Stomach (tissue), 4 donors: ENCODE measurements at regions not wholly inside any gene's neighbourhood (a gene's known extent, or its start where the extent isn't known, plus 50 kb on each side); places are given as distances from the start of the nearest gene placed in this dataset.

ENCODE experiments used
- CTCF ChIP-seq, 7 experiments: fragments of 450-650 bp in 4 of 7; fragments of 200-600 bp in 3 of 7; sonication (generic) in 3 of 7; IDR thresholded peaks; one replicate each; pipeline ENCODE4 v1.5.1; 2016 to 2019; ENCODE audit warnings: antibody characterized with exemption in 7 of 7, control low read depth in 2 of 7, mild to moderate bottlenecking in 1 of 7
- EP300 ChIP-seq: sonication (generic); formaldehyde crosslinking; IDR thresholded peaks from one replicate; pipeline ENCODE4 v1.6.1; 2017; ENCODE audit warnings: antibody characterized with exemption
- POLR2AphosphoS5 ChIP-seq, 3 donors: sonication (generic); formaldehyde crosslinking; IDR thresholded peaks; one replicate each; pipeline ENCODE4 v1.6.1; 2016; ENCODE audit warnings: antibody characterized with exemption in 3 of 3

- TF ChIP-seq CTCF (IDR thresholded peaks at IDR 0.05) (no peak), EP300 (no peak), POLR2AphosphoS5 (IDR thresholded peaks at IDR 0.05) (no peak)
Observed at GRCh38 chr6:165768961-165769360, 105.9 kb upstream of the PDE10A start.
